ENCODE measurements at regions not wholly inside any gene's neighbourhood (a gene's known extent, or its start where the extent isn't known, plus 50 kb on each side); places are given as distances from the start of the nearest gene placed in this dataset.

- TF ChIP-seq ZNF17 (CRISPR knock-in tag; IDR thresholded peaks at IDR 0.05) (no peak), ZNF225 (CRISPR knock-in tag; IDR thresholded peaks at IDR 0.05) (no peak), NFRKB (IDR thresholded peaks at IDR 0.05) (no peak), POLR2A (IDR thresholded peaks at IDR 0.05; ENCODE audit: insufficient read depth in 1 of 2, low read depth in 2 of 2, low read length in 2 of 2) (no peak), SNRNP70 (IDR thresholded peaks at IDR 0.05; ENCODE audit: low read depth, low read length) (no peak), ZNF567 (CRISPR knock-in tag; IDR thresholded peaks at IDR 0.05; ENCODE audit: borderline replicate concordance) (no peak), ZNF205 (CRISPR knock-in tag; IDR thresholded peaks at IDR 0.05) (no peak)
Observed at GRCh38 chr5:19258686-19259085, 729.3 kb downstream of the CDH18 start (continued).

- intact Hi-C loops (cut with micrococcal nuclease; ENCODE audit: unreplicated experiment) = no loop called here
- Histone ChIP-seq H3K36me3 (replicated peaks in 1 of 2; ENCODE audit: control insufficient read depth in 1 of 2, insufficient read depth in 2 of 2, low read length in 2 of 2) (no peaks in the 10 kb centered on the region), H3K4me2 (ENCODE audit: low read depth, low read length) (no peak overlapping the region), H3K4me3 (replicated peaks in 1 of 3; ENCODE audit: insufficient read depth in 1 of 3, low read depth in 2 of 3, low read length in 3 of 3) (no peak overlapping the region), H2AFZ (ENCODE audit: low read length) (no peak overlapping the region), H3K4me1 (ENCODE audit: insufficient read depth, low read length) (no peaks in the 10 kb centered on the region), H3K9ac (ENCODE audit: insufficient read depth, low read depth, low read length) (no peak overlapping the region), H3K79me2 (ENCODE audit: insufficient read depth, low read length) (no peaks in the 10 kb centered on the region), H3K27me3 (ENCODE audit: control insufficient read depth in 1 of 2, insufficient read depth in 2 of 2, low read length in 2 of 2) (no peaks in the 10 kb centered on the region), H4K20me1 (ENCODE audit: insufficient read depth, low read length) (no peaks in the 10 kb centered on the region), H3K27ac (ENCODE audit: extremely low read length, insufficient read depth, low read length) (no peak overlapping the region), H3K9me3 (ENCODE audit: low read length) (peaks cover 79% of the 10 kb centered on the region)
- BruUV-seq (replicated peaks) = no TSS peak
- no peak for DNase-seq (ENCODE audit: low spot score)
- in situ Hi-C loops (cut with HindIII; ENCODE audit: extremely low pct_ligation_motif_present, low pct_unique_long_range_greater_than_20kb) = no loop called here
- ATAC-seq = no peak
- 21% methylated on average over 4 of the region's 4 CpGs for WGBS (ENCODE audit: low lambda C conversion rate)
- POLR2A ChIA-PET = no interaction called here
- CTCF ChIA-PET (ENCODE audit: low intra/inter-chr PET ratio, low total read pairs) = no interaction called here
- TF ChIP-seq TARDBP (CRISPR knock-in tag; IDR thresholded peaks at IDR 0.05) = no peak
- no peak for TF ChIP-seq USF2 (IDR thresholded peaks at IDR 0.05; ENCODE audit: low read depth, low read length)
- TF ChIP-seq USF2 (CRISPR knock-in tag; IDR thresholded peaks at IDR 0.05; ENCODE audit: borderline replicate concordance) = no peak
- no peak for TF ChIP-seq ZKSCAN1 (IDR thresholded peaks at IDR 0.05; ENCODE audit: low read length)
- TF ChIP-seq MAF1 (CRISPR knock-in tag; IDR thresholded peaks at IDR 0.05; ENCODE audit: borderline replicate concordance) = no peak
- no peak for TF ChIP-seq ZSCAN31 (CRISPR knock-in tag; IDR thresholded peaks at IDR 0.05; ENCODE audit: low read depth)
- no peak for TF ChIP-seq SRF (IDR thresholded peaks at IDR 0.05; ENCODE audit: low read depth, low read length)
- no peak for TF ChIP-seq ZNF747 (CRISPR knock-in tag; IDR thresholded peaks at IDR 0.05; ENCODE audit: borderline replicate concordance)
- no peak for TF ChIP-seq TCF7 (IDR thresholded peaks at IDR 0.05; ENCODE audit: low read depth)
- TF ChIP-seq ZNF878 (CRISPR knock-in tag; IDR thresholded peaks at IDR 0.05) = no peak
- TF ChIP-seq ZNF841 (CRISPR knock-in tag; IDR thresholded peaks at IDR 0.05; ENCODE audit: borderline replicate concordance) = no peak
- FAIRE-seq = no peak
Observed at GRCh38 chr5:19261879-19262278, 726.1 kb downstream of the CDH18 start.

Data from HepG2 (cell line).